A673 (cell line): ENCODE measurements at regions not wholly inside any gene's neighbourhood (a gene's known extent, or its start where the extent isn't known, plus 50 kb on each side); places are given as distances from the start of the nearest gene placed in this dataset.

Source experiments
- BruUV-seq: library from RNA; stranded (reverse); fragments of 400-500 nt; replicated peaks from 2 replicates; lab custom pipeline; 2021; lab: Mats Ljungman, UMichigan
- CTCF ChIA-PET: fragments of 300-600 bp; sonication (Branson Sonifier 250); formaldehyde crosslinking; loops from one replicate; lab custom pipeline; 2022; ENCODE audit warnings: antibody characterized with exemption; lab: Charles Lee
- POLR2A ChIA-PET: fragments of 300-600 bp; sonication (Branson Sonifier 250); formaldehyde crosslinking; loops from one replicate; lab custom pipeline; 2022; ENCODE audit warnings: antibody characterized with exemption; ENCODE audit not compliant: low non-redundant PET; lab: Charles Lee
- DNase-seq: peaks from one replicate; pipeline ENCODE4 v3.0.0-alpha.2; 2015; ENCODE audit warnings: low spot score
- H3K27ac ChIP-seq: fragments of 200-600 bp; sonication (generic); 2 replicates; pipeline ENCODE4 v1.5.1; 2016; ENCODE audit warnings: mixed run types, low read depth, mild to moderate bottlenecking, mixed read lengths, antibody characterized with exemption, low read length; ENCODE audit not compliant: poor library complexity, severe bottlenecking
- H3K27me3 ChIP-seq: fragments of 200-600 bp; sonication (generic); replicated peaks from 2 replicates; pipeline ENCODE4 v1.6.1; 2017; ENCODE audit warnings: mixed run types, low read depth, mild to moderate bottlenecking, mixed read lengths, antibody characterized with exemption, low read length; ENCODE audit not compliant: insufficient read depth, poor library complexity
- H3K36me3 ChIP-seq: fragments of 200-600 bp; sonication (generic); 2 replicates; pipeline ENCODE4 v1.6.1; 2016; ENCODE audit warnings: mixed run types, mild to moderate bottlenecking, mixed read lengths, antibody characterized with exemption, low read length; ENCODE audit not compliant: insufficient read depth, poor library complexity, severe bottlenecking
- H3K4me1 ChIP-seq: fragments of 200-600 bp; sonication (generic); 2 replicates; pipeline ENCODE4 v1.6.1; 2017; ENCODE audit warnings: mixed run types, mild to moderate bottlenecking, mixed read lengths, antibody characterized with exemption, low read length; ENCODE audit not compliant: insufficient read depth, poor library complexity, severe bottlenecking
- H3K4me3 ChIP-seq: fragments of 200-600 bp; sonication (generic); 2 replicates; pipeline ENCODE4 v1.5.1; 2016; ENCODE audit warnings: low read depth, mixed run types, mild to moderate bottlenecking, mixed read lengths, low read length; ENCODE audit not compliant: poor library complexity, severe bottlenecking
- H3K9me3 ChIP-seq: fragments of 200-600 bp; sonication (generic); 2 replicates; pipeline ENCODE4 v1.6.1; 2016; ENCODE audit warnings: mixed run types, low read depth, mild to moderate bottlenecking, mixed read lengths, antibody characterized with exemption, low read length; ENCODE audit not compliant: poor library complexity, severe bottlenecking
- CTCF ChIP-seq: fragments of 300-800, 200-600 bp; sonication (generic); conservative IDR thresholded peaks from 2 replicates; pipeline ENCODE4 v1.5.1; 2017; ENCODE audit warnings: low read depth, mild to moderate bottlenecking, antibody characterized with exemption, low read length, moderate library complexity, mixed read lengths
- EZH2 ChIP-seq: fragments of 200-600 bp; sonication (generic); IDR thresholded peaks from 2 replicates; pipeline ENCODE4 v1.6.1; 2017; ENCODE audit warnings: borderline replicate concordance, low read depth, mild to moderate bottlenecking, mixed read lengths, antibody characterized with exemption, low read length; ENCODE audit not compliant: poor library complexity, severe bottlenecking
- intact Hi-C: fragments of 100-400 bp; cut with micrococcal nuclease; formaldehyde crosslinking; loops from one replicate; pipeline ENCODE4 v1.10.0; 2022; ENCODE audit not compliant: unreplicated experiment

DNA sequence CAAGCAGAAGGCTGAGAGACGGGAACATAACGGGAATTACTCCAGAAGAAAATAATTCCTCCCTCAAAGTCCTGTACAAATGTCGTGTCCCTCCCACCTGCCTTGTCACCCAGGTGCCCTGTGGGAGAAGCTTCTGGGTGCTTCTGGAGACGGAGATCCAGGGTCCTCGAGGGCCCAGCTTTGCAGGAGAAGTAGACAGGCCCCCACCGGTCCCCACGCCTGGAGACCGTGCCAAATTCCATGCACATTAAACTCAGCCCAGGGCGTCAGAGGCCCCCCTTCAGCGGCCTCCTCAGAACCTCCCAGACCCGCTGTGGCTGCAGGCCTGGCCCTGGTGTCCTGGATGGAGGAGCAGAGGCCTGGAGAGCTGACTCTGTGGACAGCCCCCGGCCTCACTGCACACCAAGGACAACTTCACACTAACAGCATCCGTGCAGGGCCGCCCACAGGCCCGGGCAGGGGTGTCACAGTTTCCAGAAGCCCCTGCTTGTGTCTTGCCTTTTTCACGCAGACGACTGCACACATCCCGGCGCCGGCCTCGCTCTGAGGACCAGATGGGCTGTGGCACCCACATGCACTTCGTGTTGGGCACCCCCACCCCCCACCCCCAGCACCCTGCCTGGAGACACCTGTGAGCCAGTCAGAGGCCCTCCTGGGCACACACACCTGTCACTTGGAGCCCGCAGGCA is 734.3 kb downstream of the BRD1 start:
- POLR2A ChIA-PET: no interaction called here
- intact Hi-C loops: no loop called here
- DNase-seq: no peak

DNA sequence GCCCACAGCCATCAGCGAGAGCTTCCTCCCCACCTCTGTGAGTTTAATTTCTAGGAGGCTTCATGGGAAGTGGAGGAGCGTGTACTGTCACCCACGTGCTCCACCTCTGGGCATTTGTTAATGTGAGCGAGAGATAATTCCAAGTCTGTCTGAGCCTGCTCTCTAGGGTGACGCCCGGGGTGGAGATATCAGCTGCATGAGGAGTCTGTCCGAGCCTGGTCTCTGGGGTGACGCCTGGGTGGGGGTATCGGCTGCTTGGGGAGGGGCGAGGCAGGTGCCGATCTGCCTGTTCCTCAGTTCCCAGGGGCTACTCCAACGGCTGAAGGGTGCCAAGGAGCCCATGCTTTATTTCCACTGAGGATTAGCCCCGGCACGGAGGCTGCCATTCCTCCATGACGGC is 735.0 kb downstream of the BRD1 start:
- Histone ChIP-seq H3K27ac (peak overlapping the region; percentile 86), H3K4me3 (no peak overlapping the region), H3K27me3 (no peaks in the 10 kb centered on the region), H3K9me3 (no peaks in the 10 kb centered on the region), H3K4me1 (peaks cover 18% of the 10 kb centered on the region), H3K36me3 (no peaks in the 10 kb centered on the region)
- ChIA-PET CTCF (no interaction called here), POLR2A (no interaction called here)
- no peak for DNase-seq
- BruUV-seq: no TSS peak
- TF ChIP-seq CTCF: no peak
- TF ChIP-seq EZH2: no peak
- intact Hi-C loops: no loop called here

More for the DNA sequence above, 734.3 kb downstream of the BRD1 start:
- BruUV-seq: no TSS peak
- H3K4me1 ChIP-seq: peaks cover 18% of the 10 kb centered on the region
- CTCF ChIA-PET: no interaction called here
- no peaks in the 10 kb centered on the region for H3K9me3 ChIP-seq
- TF ChIP-seq EZH2: no peak
- TF ChIP-seq CTCF: no peak
- peak overlapping the region; percentile 86 for H3K27ac ChIP-seq
- no peak overlapping the region for H3K4me3 ChIP-seq
- no peaks in the 10 kb centered on the region for H3K36me3 ChIP-seq
- H3K27me3 ChIP-seq: no peaks in the 10 kb centered on the region

- CTCF ChIA-PET: no interaction called here
- BruUV-seq: no TSS peak
Measured at GRCh38 chr22:49091917-49092545, 735.6 kb downstream of the BRD1 start.

More at GRCh38 chr22:49091917-49092545, 735.6 kb downstream of the BRD1 start:
- DNase-seq: peak; percentile 19
- POLR2A ChIA-PET: no interaction called here
- H3K4me1 ChIP-seq: peaks cover 18% of the 10 kb centered on the region
- no peaks in the 10 kb centered on the region for H3K36me3 ChIP-seq
- intact Hi-C loops: no loop called here
- H3K9me3 ChIP-seq: no peaks in the 10 kb centered on the region
- TF ChIP-seq EZH2 (no peak), CTCF (no peak)
- peak overlapping the region; percentile 86 for H3K27ac ChIP-seq
- no peak overlapping the region for H3K4me3 ChIP-seq
- H3K27me3 ChIP-seq: no peaks in the 10 kb centered on the region
